H1 (cell line): ENCODE measurements at regions not wholly inside any gene's neighbourhood (a gene's known extent, or its start where the extent isn't known, plus 50 kb on each side); places are given as distances from the start of the nearest gene placed in this dataset.

ENCODE experiments used
- BACH1 ChIP-seq: IDR thresholded peaks from 2 replicates; pipeline ENCODE4 v1.6.1; 2012; ENCODE audit warnings: low read length, improper control_type of control experiment
- CHD1 ChIP-seq: IDR thresholded peaks from 2 replicates; pipeline ENCODE4 v1.6.1; 2012; ENCODE audit warnings: low read depth, low read length, improper control_type of control experiment
- CHD2 ChIP-seq: IDR thresholded peaks from 2 replicates; pipeline ENCODE4 v1.6.1; 2012; ENCODE audit warnings: low read length, improper control_type of control experiment
- EGR1 ChIP-seq: IDR thresholded peaks from 2 replicates; pipeline ENCODE4 v1.6.1; 2011; ENCODE audit warnings: low read depth, low read length, borderline replicate concordance
- EZH2 ChIP-seq: fragments of 200-600 bp; sonication (generic); IDR thresholded peaks from 2 replicates; pipeline ENCODE4 v1.7.1; 2012; ENCODE audit warnings: low read depth, mild to moderate bottlenecking, moderate library complexity, low read length, inconsistent platforms; ENCODE audit not compliant: severe bottlenecking
- GABPA ChIP-seq: IDR thresholded peaks from 2 replicates; pipeline ENCODE4 v1.6.1; 2011; ENCODE audit warnings: mild to moderate bottlenecking, low read length, moderate library complexity, borderline replicate concordance; ENCODE audit not compliant: insufficient read depth
- JUN ChIP-seq: IDR thresholded peaks from 2 replicates; pipeline ENCODE4 v1.6.1; 2011; ENCODE audit warnings: low read depth, mild to moderate bottlenecking, improper control_type of control experiment, low read length
- JUND ChIP-seq: IDR thresholded peaks from 2 replicates; pipeline ENCODE4 v1.6.1; 2011; ENCODE audit warnings: mild to moderate bottlenecking, improper control_type of control experiment, low read length
- KDM1A ChIP-seq: fragments of 200-600, 300-600 bp; sonication (generic); IDR thresholded peaks from 2 replicates; pipeline ENCODE4 v1.7.1; 2016; ENCODE audit warnings: mild to moderate bottlenecking, low read length, borderline replicate concordance
- MAX ChIP-seq: IDR thresholded peaks from 2 replicates; pipeline ENCODE4 v1.6.1; 2012; ENCODE audit warnings: inconsistent platforms
- POLR2A ChIP-seq, 2 experiments: IDR thresholded peaks; 1 replicate in 1 of 2; 2 replicates in 1 of 2; pipeline ENCODE4 v1.6.1; 2011; ENCODE audit warnings: low read depth in 2 of 2, low read length in 2 of 2, mild to moderate bottlenecking in 2 of 2; ENCODE audit errors: control extremely low read depth in 1 of 2
- POLR2AphosphoS5 ChIP-seq: IDR thresholded peaks from 2 replicates; pipeline ENCODE4 v1.6.1; 2011; ENCODE audit warnings: low read depth, low read length
- SIN3A ChIP-seq, 2 experiments: IDR thresholded peaks in 1 of 2; conservative IDR thresholded peaks in 1 of 2; 2 replicates each; pipeline ENCODE4 v1.6.1; 2011 to 2012; ENCODE audit warnings: low read length in 2 of 2, improper control_type of control experiment in 1 of 2, low read depth in 1 of 2, mild to moderate bottlenecking in 1 of 2
- TF ChIP-seq, protein P1 (sequence below), 3 experiments: IDR thresholded peaks; 1 replicate in 2 of 3; 2 replicates in 1 of 3; pipeline versions ENCODE4 v1.5.1 to v1.6.1; 2011; ENCODE audit warnings: low read length in 3 of 3, mild to moderate bottlenecking in 3 of 3, inconsistent platforms in 2 of 3, low read depth in 1 of 3, moderate library complexity in 1 of 3; ENCODE audit not compliant: insufficient read depth in 1 of 3; ENCODE audit errors: control extremely low read depth in 1 of 3

DNA sequence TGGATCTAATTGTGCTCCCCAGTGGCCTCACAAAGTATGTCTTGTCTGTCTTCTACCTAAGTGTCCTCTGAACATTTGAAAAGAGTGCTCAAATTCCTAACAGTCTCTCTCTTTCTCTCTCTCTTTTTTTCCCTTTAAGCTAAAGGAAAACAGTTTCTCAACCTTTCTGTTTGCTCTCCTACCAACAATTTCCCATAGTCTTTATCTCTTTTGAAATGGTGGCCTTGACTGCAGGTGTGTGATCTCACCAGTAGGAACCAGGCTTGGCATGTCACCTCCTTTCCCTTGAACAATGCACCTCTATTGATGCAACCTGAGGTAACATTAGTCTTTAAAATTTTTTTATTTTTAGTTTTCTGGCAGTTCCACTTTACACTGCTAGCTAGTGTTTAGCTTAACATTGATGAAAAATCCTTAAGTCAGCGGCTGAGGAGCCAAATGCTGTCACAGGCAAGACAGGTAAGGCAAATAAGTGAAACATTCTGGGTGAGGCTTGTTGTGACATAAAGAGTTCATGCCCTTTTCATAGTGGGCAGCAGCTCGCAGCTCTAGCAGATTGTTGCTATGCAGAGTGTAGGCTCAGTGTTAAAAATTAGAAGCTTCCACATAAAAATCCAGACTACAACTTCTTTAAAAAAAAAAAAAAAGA is 273.4 kb downstream of the HAPSTR1 start:
- TF ChIP-seq, protein P1, sequence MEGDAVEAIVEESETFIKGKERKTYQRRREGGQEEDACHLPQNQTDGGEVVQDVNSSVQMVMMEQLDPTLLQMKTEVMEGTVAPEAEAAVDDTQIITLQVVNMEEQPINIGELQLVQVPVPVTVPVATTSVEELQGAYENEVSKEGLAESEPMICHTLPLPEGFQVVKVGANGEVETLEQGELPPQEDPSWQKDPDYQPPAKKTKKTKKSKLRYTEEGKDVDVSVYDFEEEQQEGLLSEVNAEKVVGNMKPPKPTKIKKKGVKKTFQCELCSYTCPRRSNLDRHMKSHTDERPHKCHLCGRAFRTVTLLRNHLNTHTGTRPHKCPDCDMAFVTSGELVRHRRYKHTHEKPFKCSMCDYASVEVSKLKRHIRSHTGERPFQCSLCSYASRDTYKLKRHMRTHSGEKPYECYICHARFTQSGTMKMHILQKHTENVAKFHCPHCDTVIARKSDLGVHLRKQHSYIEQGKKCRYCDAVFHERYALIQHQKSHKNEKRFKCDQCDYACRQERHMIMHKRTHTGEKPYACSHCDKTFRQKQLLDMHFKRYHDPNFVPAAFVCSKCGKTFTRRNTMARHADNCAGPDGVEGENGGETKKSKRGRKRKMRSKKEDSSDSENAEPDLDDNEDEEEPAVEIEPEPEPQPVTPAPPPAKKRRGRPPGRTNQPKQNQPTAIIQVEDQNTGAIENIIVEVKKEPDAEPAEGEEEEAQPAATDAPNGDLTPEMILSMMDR (IDR thresholded peaks at IDR 0.05; ENCODE audit: control extremely low read depth in 1 of 3, insufficient read depth in 1 of 3, low read depth in 1 of 3, low read length in 3 of 3): no peak
- no peak for TF ChIP-seq MAX
- TF ChIP-seq EZH2: no peak
- TF ChIP-seq BACH1: no peak
- TF ChIP-seq CHD2: no peak
- TF ChIP-seq JUND: no peak
- TF ChIP-seq POLR2AphosphoS5: no peak
- TF ChIP-seq CHD1: no peak
- TF ChIP-seq SIN3A (conservative IDR thresholded peaks at IDR 0.05 in 1 of 2, IDR thresholded peaks at IDR 0.05 in 1 of 2; ENCODE audit: low read depth in 1 of 2, low read length in 2 of 2): no peak
- 0 out of 2 replicates have a peak, but pooled peaks have one; percentile 45 for TF ChIP-seq KDM1A
- TF ChIP-seq POLR2A (IDR thresholded peaks at IDR 0.05; ENCODE audit: control extremely low read depth in 1 of 2, low read depth in 2 of 2, low read length in 2 of 2): no peak
- TF ChIP-seq EGR1: no peak
- TF ChIP-seq JUN: no peak
- TF ChIP-seq GABPA: no peak
